Endothelial cell of umbilical vein (primary cell): ENCODE measurements at regions not wholly inside any gene's neighbourhood (a gene's known extent, or its start where the extent isn't known, plus 50 kb on each side); places are given as distances from the start of the nearest gene placed in this dataset.

Experiments
- BruUV-seq: library from RNA; stranded (reverse); fragments of 400-500 nt; replicated peaks from 2 replicates; lab custom pipeline; 2021; lab: Mats Ljungman, UMichigan
- CTCF ChIA-PET: fragments of 300-600, 350-600 bp; sonication (Branson Sonifier 250); formaldehyde crosslinking; loops from one replicate; lab custom pipeline; 2021; ENCODE audit warnings: antibody characterized with exemption, inconsistent platforms; lab: Charles Lee
- POLR2A ChIA-PET: fragments of 300-600, 350-600 bp; sonication (Branson Sonifier 250); formaldehyde crosslinking; loops from one replicate; lab custom pipeline; 2021; ENCODE audit warnings: antibody characterized with exemption, inconsistent platforms; lab: Charles Lee
- DNase-seq: peaks from one replicate; pipeline ENCODE4 v3.0.0-alpha.2; 2011; ENCODE audit warnings: low read depth, low spot score
- FAIRE-seq: peaks from 2 replicates; lab custom pipeline; 2011; peaks lifted over from hg19 to GRCh38; lab: Jason Lieb, UNC
- H2AFZ ChIP-seq: 2 replicates; pipeline ENCODE4 v1.6.0; 2012; ENCODE audit warnings: low read depth, low read length, control low read depth, inconsistent platforms
- H3K27ac ChIP-seq: 2 replicates; pipeline ENCODE4 v1.5.1; 2011; ENCODE audit warnings: low read depth, mild to moderate bottlenecking, control low read depth, low read length, moderate library complexity; ENCODE audit not compliant: insufficient read depth
- H3K27me3 ChIP-seq, 2 experiments: 2 replicates each; pipeline versions ENCODE4 v1.6.0 to v1.6.1; 2011; ENCODE audit warnings: low read length in 2 of 2, mixed read lengths in 1 of 2; ENCODE audit not compliant: control insufficient read depth in 2 of 2, insufficient read depth in 2 of 2
- H3K36me3 ChIP-seq, 2 experiments: 2 replicates in 1 of 2; 3 replicates in 1 of 2; pipeline ENCODE4 v1.5.1; 2011; ENCODE audit warnings: low read length in 2 of 2, mild to moderate bottlenecking in 1 of 2, moderate library complexity in 1 of 2; ENCODE audit not compliant: control insufficient read depth in 2 of 2, insufficient read depth in 2 of 2; ENCODE audit errors: extremely low read depth in 1 of 2
- H3K4me1 ChIP-seq: 3 replicates; pipeline ENCODE4 v1.5.1; 2011; ENCODE audit warnings: mild to moderate bottlenecking, low read length; ENCODE audit not compliant: control insufficient read depth, insufficient read depth; ENCODE audit errors: extremely low read depth
- H3K4me2 ChIP-seq: 2 replicates; pipeline ENCODE4 v1.6.1; 2011; ENCODE audit warnings: low read length, control low read depth, mixed read lengths; ENCODE audit not compliant: insufficient read depth
- H3K4me3 ChIP-seq, 3 experiments: fragments of 200-600 bp in 1 of 3; sonication (generic), shearing (Covaris generic) in 1 of 3; replicated peaks in 1 of 3; 2 replicates each; pipeline ENCODE4 v1.5.1; 2011 to 2016; ENCODE audit warnings: control low read depth in 3 of 3, low read length in 3 of 3, mild to moderate bottlenecking in 2 of 3, inconsistent platforms in 1 of 3, low read depth in 1 of 3, moderate library complexity in 1 of 3; ENCODE audit not compliant: insufficient read depth in 1 of 3
- H3K79me2 ChIP-seq: 2 replicates; pipeline ENCODE4 v1.6.0; 2012; ENCODE audit warnings: low read length, inconsistent platforms; ENCODE audit not compliant: control insufficient read depth, insufficient read depth
- H3K9ac ChIP-seq: replicated peaks from 2 replicates; pipeline ENCODE3; 2011; ENCODE audit warnings: low read length, control low read depth; ENCODE audit not compliant: insufficient read depth; ENCODE audit errors: extremely low read depth
- H3K9me1 ChIP-seq: replicated peaks from 3 replicates; pipeline ENCODE4 v1.6.0; 2011; ENCODE audit warnings: mild to moderate bottlenecking, low read length; ENCODE audit not compliant: control insufficient read depth, insufficient read depth; ENCODE audit errors: extremely low read depth
- H3K9me3 ChIP-seq: replicated peaks from 2 replicates; pipeline ENCODE4 v1.5.1; 2012; ENCODE audit warnings: low read length, inconsistent platforms; ENCODE audit not compliant: control insufficient read depth, insufficient read depth
- H4K20me1 ChIP-seq: replicated peaks from 2 replicates; pipeline ENCODE3; 2011; ENCODE audit warnings: mild to moderate bottlenecking, low read length; ENCODE audit not compliant: control insufficient read depth, insufficient read depth; ENCODE audit errors: extremely low read depth
- EZH2 ChIP-seq: IDR thresholded peaks from 2 replicates; pipeline ENCODE4 v1.6.1; 2012; ENCODE audit warnings: borderline replicate concordance, low read depth, mild to moderate bottlenecking, moderate library complexity, low read length, inconsistent platforms; ENCODE audit not compliant: severe bottlenecking
- FOS ChIP-seq: IDR thresholded peaks from 2 replicates; pipeline ENCODE4 v1.6.1; 2011; ENCODE audit warnings: mild to moderate bottlenecking, low read length, moderate library complexity, borderline replicate concordance; ENCODE audit not compliant: insufficient read depth
- GATA2 ChIP-seq: IDR thresholded peaks from 2 replicates; pipeline ENCODE4 v1.7.0; 2011; ENCODE audit warnings: low read depth, mild to moderate bottlenecking, moderate library complexity, mixed read lengths, low read length; ENCODE audit not compliant: insufficient read length, insufficient read depth
- JUN ChIP-seq: IDR thresholded peaks from 2 replicates; pipeline ENCODE4 v1.6.1; 2011; ENCODE audit warnings: borderline replicate concordance, low read depth; ENCODE audit not compliant: insufficient read length, insufficient read depth
- MYC ChIP-seq: IDR thresholded peaks from one replicate; pipeline ENCODE4 v1.6.1; 2011; ENCODE audit warnings: mild to moderate bottlenecking, low read depth, low read length
- POLR2A ChIP-seq: IDR thresholded peaks from 2 replicates; pipeline ENCODE4 v1.6.1; 2012; ENCODE audit warnings: low read depth, mild to moderate bottlenecking, control low read depth, low read length
- POLR2AphosphoS5 ChIP-seq: IDR thresholded peaks from 2 replicates; pipeline ENCODE4 v1.6.1; 2012; ENCODE audit warnings: low read depth, mild to moderate bottlenecking, control low read depth, low read length, moderate library complexity; ENCODE audit not compliant: insufficient read depth
- dilution Hi-C: fragments of 300-500 bp; cut with MboI; formaldehyde crosslinking; loops from one replicate; pipeline ENCODE4 v1.15.0; 2019; ENCODE audit warnings: low sequenced_read_pairs; ENCODE audit not compliant: extremely low pct_ligation_motif_present
- intact Hi-C: fragments of 100-400 bp; cut with micrococcal nuclease; formaldehyde crosslinking; loops from one replicate; pipeline ENCODE4 v1.10.0; 2022
- TF ChIP-seq, protein P1 (sequence below), 2 donors: IDR thresholded peaks; 1 replicate in 1 of 2; 2 replicates in 1 of 2; pipeline ENCODE4 v1.5.1; 2011; ENCODE audit warnings: low read length in 2 of 2, mild to moderate bottlenecking in 2 of 2, moderate library complexity in 2 of 2, control low read depth in 1 of 2, inconsistent platforms in 1 of 2, low read depth in 1 of 2; ENCODE audit not compliant: insufficient read depth in 1 of 2; ENCODE audit errors: extremely low read depth in 1 of 2
- TF ChIP-seq, protein P2 (sequence below): IDR thresholded peaks from 2 replicates; pipeline ENCODE4 v1.6.1; 2011; ENCODE audit not compliant: insufficient read depth, insufficient read length

DNA sequence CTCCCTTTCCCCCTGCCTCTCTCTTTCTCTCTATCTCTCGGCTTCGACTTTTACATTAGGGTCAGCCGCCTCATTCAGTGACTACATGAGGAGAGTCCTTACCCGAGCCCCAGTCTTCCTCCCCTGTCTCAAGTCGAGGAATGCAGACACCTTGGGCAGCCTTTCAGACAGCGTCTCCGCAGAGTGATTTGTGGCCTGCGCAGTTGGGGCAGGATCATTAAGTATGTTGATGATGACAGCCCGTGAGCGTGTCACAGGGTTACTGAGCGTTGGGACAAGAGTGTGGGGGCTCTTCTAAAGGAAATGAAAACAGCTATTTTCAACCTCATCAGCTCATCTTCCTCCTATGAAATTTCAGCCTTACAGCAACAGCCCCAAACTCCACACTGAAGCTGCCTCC is 312.1 kb upstream of the GATB start:
- no peaks in the 10 kb centered on the region for H3K9me3 ChIP-seq
- TF ChIP-seq, protein P1, sequence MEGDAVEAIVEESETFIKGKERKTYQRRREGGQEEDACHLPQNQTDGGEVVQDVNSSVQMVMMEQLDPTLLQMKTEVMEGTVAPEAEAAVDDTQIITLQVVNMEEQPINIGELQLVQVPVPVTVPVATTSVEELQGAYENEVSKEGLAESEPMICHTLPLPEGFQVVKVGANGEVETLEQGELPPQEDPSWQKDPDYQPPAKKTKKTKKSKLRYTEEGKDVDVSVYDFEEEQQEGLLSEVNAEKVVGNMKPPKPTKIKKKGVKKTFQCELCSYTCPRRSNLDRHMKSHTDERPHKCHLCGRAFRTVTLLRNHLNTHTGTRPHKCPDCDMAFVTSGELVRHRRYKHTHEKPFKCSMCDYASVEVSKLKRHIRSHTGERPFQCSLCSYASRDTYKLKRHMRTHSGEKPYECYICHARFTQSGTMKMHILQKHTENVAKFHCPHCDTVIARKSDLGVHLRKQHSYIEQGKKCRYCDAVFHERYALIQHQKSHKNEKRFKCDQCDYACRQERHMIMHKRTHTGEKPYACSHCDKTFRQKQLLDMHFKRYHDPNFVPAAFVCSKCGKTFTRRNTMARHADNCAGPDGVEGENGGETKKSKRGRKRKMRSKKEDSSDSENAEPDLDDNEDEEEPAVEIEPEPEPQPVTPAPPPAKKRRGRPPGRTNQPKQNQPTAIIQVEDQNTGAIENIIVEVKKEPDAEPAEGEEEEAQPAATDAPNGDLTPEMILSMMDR (IDR thresholded peaks at IDR 0.05; ENCODE audit: extremely low read depth in 1 of 2, insufficient read depth in 1 of 2, low read depth in 1 of 2, low read length in 2 of 2): no peak
- TF ChIP-seq FOS: no peak
- TF ChIP-seq JUN: no peak
- no peak for TF ChIP-seq MYC
- TF ChIP-seq, protein P2, sequence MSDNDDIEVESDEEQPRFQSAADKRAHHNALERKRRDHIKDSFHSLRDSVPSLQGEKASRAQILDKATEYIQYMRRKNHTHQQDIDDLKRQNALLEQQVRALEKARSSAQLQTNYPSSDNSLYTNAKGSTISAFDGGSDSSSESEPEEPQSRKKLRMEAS: no peak
- no peak for TF ChIP-seq POLR2A
- TF ChIP-seq GATA2: no peak
- no peak for TF ChIP-seq EZH2
- TF ChIP-seq POLR2AphosphoS5: no peak
- intact Hi-C loops: no loop called here
- no peak overlapping the region for H3K27ac ChIP-seq
- H3K79me2 ChIP-seq: no peaks in the 10 kb centered on the region
- BruUV-seq: no TSS peak
- dilution Hi-C loops: no loop called here
- no peak overlapping the region for H3K9ac ChIP-seq
- H3K4me3 ChIP-seq: no peak overlapping the region
- H3K36me3 ChIP-seq: no peaks in the 10 kb centered on the region
- CTCF ChIA-PET: interaction anchor here (1.4 kb wide), 1 partner anchor 27 kb away, joined by 4 read pairs; no protein-coding TSS in a partner anchor
- no peak for DNase-seq
- no peak overlapping the region for H3K4me2 ChIP-seq
- H3K9me1 ChIP-seq: no peaks in the 10 kb centered on the region
- H4K20me1 ChIP-seq: no peaks in the 10 kb centered on the region
- no peak for FAIRE-seq
- POLR2A ChIA-PET: no interaction called here
- H3K27me3 ChIP-seq: peaks cover 2 to 6% of the 10 kb centered on the region in 2 experiments
- no peak overlapping the region for H2AFZ ChIP-seq
- peaks cover 3% of the 10 kb centered on the region for H3K4me1 ChIP-seq
